GM12864 (cell line): ENCODE measurements at regions not wholly inside any gene's neighbourhood (a gene's known extent, or its start where the extent isn't known, plus 50 kb on each side); places are given as distances from the start of the nearest gene placed in this dataset.
"Not testable (repeated sequence)": the region's sequence is repeated elsewhere in the genome, so short reads cannot be mapped to it uniquely, and the experiment has no call there.

Experiments
- DNase-seq: peaks from one replicate; pipeline ENCODE4 v3.0.0-alpha.2; 2011; ENCODE audit warnings: low read depth
- H3K4me3 ChIP-seq: 2 replicates; pipeline ENCODE4 v1.5.1; 2011; ENCODE audit warnings: mild to moderate bottlenecking, low read depth, low read length, control low read depth
- TF ChIP-seq, protein P1 (sequence below): IDR thresholded peaks from 2 replicates; pipeline ENCODE4 v1.5.1; 2011; ENCODE audit warnings: low read depth, mild to moderate bottlenecking, moderate library complexity, low read length, control low read depth, inconsistent platforms; ENCODE audit errors: missing control alignments

DNA sequence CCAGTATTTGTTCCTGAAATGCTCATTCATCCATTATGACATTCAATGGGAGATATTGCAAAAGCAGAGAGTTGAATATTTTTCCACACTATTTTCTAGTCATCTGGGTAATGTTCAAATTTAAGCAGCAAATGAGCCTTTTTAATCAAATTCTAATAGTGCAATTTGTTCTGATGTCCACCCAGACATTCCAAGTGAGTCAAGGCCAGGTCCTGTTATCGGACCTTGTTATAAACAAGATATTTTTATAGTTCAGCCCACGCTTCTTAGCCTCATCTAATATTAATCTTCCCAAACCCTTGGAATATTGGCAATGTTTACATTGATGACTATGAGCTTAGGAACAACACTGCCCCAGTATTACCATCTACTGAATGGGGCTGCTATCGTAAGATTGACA, 500.1 kb upstream of the PHF14 start:
- TF ChIP-seq, protein P1, sequence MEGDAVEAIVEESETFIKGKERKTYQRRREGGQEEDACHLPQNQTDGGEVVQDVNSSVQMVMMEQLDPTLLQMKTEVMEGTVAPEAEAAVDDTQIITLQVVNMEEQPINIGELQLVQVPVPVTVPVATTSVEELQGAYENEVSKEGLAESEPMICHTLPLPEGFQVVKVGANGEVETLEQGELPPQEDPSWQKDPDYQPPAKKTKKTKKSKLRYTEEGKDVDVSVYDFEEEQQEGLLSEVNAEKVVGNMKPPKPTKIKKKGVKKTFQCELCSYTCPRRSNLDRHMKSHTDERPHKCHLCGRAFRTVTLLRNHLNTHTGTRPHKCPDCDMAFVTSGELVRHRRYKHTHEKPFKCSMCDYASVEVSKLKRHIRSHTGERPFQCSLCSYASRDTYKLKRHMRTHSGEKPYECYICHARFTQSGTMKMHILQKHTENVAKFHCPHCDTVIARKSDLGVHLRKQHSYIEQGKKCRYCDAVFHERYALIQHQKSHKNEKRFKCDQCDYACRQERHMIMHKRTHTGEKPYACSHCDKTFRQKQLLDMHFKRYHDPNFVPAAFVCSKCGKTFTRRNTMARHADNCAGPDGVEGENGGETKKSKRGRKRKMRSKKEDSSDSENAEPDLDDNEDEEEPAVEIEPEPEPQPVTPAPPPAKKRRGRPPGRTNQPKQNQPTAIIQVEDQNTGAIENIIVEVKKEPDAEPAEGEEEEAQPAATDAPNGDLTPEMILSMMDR: no peak
- DNase-seq: no peak
- H3K4me3 ChIP-seq: no peak overlapping the region

DNA sequence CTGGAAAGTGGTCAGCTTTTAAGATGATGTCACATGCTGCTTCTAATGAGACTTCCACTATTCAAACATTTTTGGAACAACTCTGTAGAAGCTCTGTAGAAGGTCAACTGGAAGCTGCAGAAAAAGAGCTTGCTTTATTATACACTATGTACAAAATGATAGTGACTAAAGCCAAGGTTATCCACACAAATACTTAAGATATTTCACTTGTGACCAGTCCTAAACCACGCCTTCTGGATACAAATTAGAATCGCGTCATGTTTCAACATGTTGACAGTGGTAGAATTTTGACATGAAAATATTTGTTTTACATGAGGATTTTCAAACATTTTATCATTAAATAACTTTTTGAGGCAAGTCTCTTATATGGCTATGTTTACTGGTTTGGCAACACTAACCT, 499.6 kb upstream of the PHF14 start:
- TF ChIP-seq, protein P1: no peak
- H3K4me3 ChIP-seq: no peak overlapping the region
- DNase-seq: no peak

DNA sequence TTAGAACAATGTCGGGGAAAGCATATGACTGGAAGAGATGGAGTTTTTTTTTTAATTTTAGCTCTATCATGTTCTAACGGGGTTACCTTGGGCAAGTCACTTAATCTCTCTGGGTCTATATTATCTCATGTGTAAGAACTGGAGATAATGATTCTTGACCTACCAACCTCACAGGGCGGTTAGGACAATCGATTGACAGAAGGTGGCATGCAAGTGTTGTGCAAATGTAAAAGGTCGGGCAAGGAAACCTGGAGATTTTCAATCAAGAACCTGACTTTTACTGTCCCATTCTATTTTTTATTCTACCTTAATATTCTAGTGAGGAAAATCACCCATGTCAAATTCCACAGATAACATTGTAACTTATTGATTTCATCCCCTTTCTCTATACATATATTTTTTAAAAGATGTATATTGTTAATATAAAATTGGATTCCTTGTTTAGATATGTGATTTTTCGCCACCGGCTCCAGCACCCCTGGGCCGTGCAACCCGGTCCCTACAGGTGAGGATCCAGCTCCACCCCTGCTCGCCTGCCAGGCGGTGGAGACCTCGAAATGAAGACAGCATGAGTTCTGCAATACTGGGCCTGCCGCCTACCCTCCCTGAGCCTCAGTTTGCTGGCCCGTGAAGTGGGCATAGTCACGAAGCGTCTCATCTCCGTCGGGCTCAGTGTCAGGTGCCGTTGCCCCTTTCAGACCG, 497.6 kb upstream of the PHF14 start:
- no peak overlapping the region for H3K4me3 ChIP-seq
- TF ChIP-seq, protein P1: no peak
- no peak for DNase-seq

DNA sequence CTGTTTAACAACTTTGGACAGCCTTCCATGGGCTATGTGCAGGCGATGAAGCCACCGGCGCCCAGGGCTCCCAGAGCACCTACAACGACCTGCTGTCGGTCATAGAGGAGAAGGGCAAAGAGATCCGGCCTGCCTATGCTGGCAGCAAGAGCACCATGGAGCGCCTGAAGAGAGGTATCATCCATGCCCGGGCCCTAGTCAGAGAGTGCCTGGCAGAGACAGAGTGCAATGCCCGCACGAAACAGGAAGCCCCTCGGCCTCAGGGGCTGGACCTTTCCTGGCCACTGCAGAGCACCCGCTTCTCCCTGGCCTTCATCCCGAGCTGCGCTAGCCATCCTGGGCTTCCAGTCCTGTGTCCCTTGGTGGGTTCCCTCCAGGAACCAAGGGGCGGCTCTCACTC, 497.0 kb upstream of the PHF14 start:
- no peak for DNase-seq
- TF ChIP-seq, protein P1: no peak
- no peak overlapping the region for H3K4me3 ChIP-seq

DNA sequence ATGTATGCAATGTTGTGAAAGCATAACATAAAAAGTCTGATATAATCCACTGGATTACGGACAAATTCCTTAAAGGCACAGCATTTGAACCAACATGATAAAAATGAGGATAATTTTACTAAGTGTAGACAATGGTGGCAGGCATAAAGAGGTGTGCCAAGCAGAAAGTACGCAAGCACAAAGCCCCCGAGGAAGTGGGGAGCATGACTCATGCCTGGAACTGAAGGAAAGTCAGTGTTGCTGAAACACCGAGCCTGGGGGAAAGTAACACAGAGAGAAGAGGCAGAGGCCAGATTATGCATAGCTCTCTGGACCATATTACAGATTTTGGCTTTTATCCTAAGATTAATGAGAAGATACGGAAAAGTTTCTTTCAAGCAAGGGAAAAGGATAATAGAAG, 490.0 kb upstream of the PHF14 start:
- TF ChIP-seq, protein P1: no peak
- no peak for DNase-seq
- no peak overlapping the region for H3K4me3 ChIP-seq

DNA sequence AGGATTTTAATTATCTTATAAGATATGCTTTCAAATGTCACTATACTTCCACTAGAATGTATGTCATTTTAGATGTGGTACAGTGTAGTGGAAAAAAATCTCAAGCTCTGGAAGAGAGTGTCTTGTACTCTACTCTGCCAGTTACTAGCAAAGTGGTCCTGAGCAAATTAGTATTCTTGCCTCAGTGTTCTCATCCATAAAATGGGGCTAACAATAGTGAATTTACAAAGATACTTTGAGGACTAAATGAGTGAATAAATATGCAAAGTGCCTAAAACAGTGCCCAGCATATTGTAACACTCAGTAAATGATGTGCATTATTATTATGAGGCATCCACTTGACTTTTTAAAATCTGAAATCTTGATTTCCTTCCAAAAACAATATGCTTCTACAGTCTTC, 488.9 kb upstream of the PHF14 start:
- H3K4me3 ChIP-seq: no peak overlapping the region
- no peak for DNase-seq
- TF ChIP-seq, protein P1: no peak

DNA sequence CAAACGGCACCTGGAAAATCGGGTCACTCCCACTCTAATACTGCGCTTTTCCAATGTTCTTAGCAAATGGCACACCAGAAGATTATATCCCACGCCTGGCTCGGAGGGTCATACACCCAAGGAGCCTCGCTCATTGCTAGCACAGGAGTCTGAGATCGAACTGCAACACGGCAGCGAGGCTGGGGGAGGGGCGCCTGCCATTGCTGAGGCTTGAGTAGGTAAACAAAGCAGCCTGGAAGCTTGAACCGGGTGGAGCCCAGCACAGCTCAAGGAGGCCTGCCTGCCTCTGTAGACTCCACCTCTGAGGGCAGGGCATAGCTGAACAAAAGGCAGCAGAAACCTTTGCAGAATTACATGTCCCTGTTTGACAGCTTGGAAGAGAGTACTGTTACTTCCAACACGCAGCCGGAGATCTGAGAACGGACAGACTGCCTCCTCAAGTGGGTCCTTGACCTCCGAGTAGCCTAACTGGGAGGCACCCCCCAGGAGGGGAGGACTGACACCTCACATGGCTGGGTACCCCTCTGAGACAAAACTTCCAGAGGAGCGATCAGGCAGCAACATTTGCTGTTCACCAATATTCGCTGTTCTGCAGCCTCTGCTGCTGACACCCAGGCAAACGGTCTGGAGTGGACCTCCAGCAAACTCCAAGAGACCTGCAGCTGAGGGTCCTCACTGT, 472.3 kb upstream of the PHF14 start:
- not testable (repeated sequence) for DNase-seq

More for the DNA sequence above, 472.3 kb upstream of the PHF14 start:
- not testable (repeated sequence) for H3K4me3 ChIP-seq
